HG03571 (cell line): ENCODE measurements at regions not wholly inside any gene's neighbourhood (a gene's known extent, or its start where the extent isn't known, plus 50 kb on each side); places are given as distances from the start of the nearest gene placed in this dataset.
"Not testable (repeated sequence)": the region's sequence is repeated elsewhere in the genome, so short reads cannot be mapped to it uniquely, and the experiment has no call there.

ENCODE experiments used
- ATAC-seq: cut with Tn5 transposase; IDR thresholded peaks from one replicate; pipeline ENCODE4 v1.9.1; 2021; ENCODE audit not compliant: unreplicated experiment

DNA sequence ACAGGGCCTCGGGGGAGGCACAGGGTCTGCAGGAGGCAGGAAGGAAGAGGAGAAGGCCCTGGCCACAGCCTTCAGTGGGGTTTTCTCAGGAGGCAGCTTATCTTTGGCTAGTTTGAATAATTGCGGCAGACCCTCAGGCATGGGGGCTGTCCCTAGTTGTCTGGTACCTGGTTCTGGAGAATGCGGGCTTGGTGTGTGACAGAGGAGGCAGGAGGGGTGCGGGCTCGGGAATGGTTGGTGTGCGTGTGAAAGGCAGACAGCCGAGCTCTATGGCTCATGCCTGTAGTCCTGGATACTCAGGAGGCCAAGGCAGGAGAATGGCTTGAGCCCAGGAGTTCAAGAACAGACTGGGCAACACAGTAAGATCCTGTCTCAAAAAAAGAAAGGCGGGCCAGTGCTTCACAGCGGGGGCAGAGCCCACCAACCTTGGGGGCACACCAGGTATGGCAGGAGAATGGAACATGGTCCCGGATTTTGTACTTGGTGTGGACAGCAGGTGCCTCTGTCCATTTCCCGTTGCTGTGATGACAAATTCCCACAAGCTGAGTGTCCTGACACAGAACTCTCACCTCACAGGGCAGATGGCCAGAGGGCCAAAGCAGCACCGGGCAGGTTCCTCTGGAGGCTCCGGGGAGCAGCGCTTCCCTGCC is 640.6 kb downstream of the TBC1D22A start:
- ATAC-seq, result no peak

- no peak for ATAC-seq
Observed at GRCh38 chr22:47401976-47402770, 639.7 kb downstream of the TBC1D22A start.

GRCh38 chr22:47401592-47401898 is 639.1 kb downstream of the TBC1D22A start:
- ATAC-seq, result no peak

DNA sequence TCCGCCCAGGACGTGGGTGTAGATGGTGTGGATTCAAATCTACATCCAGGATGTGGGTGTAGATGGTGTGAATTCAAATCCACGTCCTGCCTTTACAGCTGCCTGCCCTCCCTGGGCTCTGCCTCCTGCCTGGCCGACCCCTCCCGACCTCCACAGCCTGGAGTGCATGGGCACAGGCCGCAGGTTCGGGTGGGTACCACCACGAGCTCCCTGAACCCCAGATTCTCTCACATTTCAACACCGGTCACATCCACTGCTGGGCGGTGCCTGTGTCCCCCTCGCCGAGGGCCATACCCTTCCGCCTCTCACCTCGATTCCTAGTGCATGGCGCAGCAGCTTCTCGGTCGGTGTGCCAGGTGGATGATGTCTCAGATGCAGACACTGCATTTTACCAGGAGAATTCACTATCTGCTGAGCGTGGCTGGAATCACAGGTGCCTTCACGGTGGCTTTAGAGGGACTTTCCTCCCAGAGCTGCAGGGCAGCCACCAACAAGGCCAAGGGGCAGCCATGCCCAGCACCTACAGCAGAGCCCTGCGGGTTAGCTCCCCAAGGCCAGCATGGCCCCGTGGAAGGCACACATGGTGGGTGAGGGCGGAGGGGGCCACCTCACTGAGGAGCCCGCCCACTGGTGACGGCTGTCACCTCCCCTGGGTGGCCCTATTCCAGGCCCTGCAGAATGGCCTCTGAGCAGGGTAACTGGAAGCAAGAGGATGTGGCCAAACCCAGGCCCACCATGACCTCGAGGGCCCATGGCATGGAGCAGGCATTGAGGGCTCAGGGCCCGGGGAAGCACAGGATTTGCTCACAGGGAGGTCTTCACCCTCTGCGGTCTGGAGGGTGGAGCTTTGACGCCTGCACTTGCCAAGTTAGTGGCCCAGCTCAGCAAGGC is 638.5 kb downstream of the TBC1D22A start:
- ATAC-seq, result no peak

GRCh38 chr22:47400131-47400530 is 637.7 kb downstream of the TBC1D22A start:
- not testable (repeated sequence) for ATAC-seq

- ATAC-seq, result no peak
Observed at GRCh38 chr22:47398921-47399790, 636.7 kb downstream of the TBC1D22A start.

GRCh38 chr22:47398491-47398890 is 636.0 kb downstream of the TBC1D22A start:
- ATAC-seq, result no peak

- ATAC-seq, result no peak
Observed at GRCh38 chr22:47397673-47398072, 635.2 kb downstream of the TBC1D22A start.

GRCh38 chr22:47396515-47396914 is 634.1 kb downstream of the TBC1D22A start:
- ATAC-seq, result no peak

- ATAC-seq, result no peak
Observed at GRCh38 chr22:47396105-47396504, 633.7 kb downstream of the TBC1D22A start.

- ATAC-seq, result no peak
Observed at GRCh38 chr22:47395481-47395880, 633.0 kb downstream of the TBC1D22A start.

GRCh38 chr22:47394504-47395440 is 632.3 kb downstream of the TBC1D22A start:
- no peak for ATAC-seq

DNA sequence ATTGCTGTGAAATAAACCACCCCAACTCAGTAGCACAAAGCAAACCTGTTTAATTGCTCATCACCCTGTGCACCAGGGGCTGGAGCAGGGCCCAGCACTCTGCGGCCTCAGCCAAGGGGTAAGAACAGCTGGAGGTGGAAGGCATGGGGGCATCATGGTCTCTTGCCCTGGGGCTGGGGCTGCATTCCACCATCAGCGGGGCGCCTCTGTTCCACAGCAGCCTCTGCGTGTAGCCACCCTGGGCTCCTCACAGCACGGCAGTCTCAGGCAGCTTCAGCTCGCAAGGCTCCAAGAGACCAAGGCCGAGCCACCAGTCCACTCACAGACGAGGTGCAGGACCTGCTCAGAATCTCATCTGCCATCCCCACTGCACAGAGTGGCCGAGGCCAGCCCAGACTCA is 630.7 kb downstream of the TBC1D22A start:
- ATAC-seq, result no peak

GRCh38 chr22:47392729-47393128 is 630.3 kb downstream of the TBC1D22A start:
- no peak for ATAC-seq

GRCh38 chr22:47392054-47392347 is 629.6 kb downstream of the TBC1D22A start:
- no peak for ATAC-seq

- ATAC-seq, result no peak
Observed at GRCh38 chr22:47391169-47392053, 629.0 kb downstream of the TBC1D22A start.

GRCh38 chr22:47390026-47390970 is 627.8 kb downstream of the TBC1D22A start:
- no peak for ATAC-seq

DNA sequence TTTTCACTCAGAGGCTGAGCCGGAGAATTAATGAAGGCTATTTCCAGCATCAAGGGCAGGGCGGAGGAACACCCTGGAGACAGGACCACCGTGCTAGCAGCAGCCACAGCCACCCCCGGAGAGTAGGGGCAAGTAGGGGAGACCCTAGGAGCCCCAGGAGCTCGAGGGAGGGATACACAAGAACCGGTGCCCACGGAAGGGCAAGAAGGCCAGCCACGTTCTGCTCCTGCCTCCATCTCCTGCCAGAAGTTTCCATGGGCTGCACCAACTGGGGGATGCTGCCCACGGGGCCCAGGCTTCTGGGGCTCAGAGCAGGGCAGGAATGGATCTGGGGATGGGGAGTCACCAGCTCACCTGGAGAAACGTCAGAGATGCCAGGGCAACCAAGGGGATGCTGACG is 626.8 kb downstream of the TBC1D22A start:
- no peak for ATAC-seq
